GM12872 (cell line): ENCODE measurements at regions not wholly inside any gene's neighbourhood (a gene's known extent, or its start where the extent isn't known, plus 50 kb on each side); places are given as distances from the start of the nearest gene placed in this dataset.

Experiments used
- CTCF ChIP-seq: IDR thresholded peaks from 3 replicates; pipeline ENCODE4 v1.5.1; 2011; ENCODE audit warnings: low read depth, mild to moderate bottlenecking, low read length, moderate library complexity; ENCODE audit not compliant: insufficient read depth

GRCh38 chr3:118186051-118186450, 848.6 kb downstream of the IGSF11 start:
- no peak for TF ChIP-seq CTCF

GRCh38 chr3:118187221-118187620, 847.4 kb downstream of the IGSF11 start:
- TF ChIP-seq CTCF, result no peak

GRCh38 chr3:118196183-118196582, 838.5 kb downstream of the IGSF11 start:
- TF ChIP-seq CTCF, result no peak

- TF ChIP-seq CTCF, result no peak
Observed at GRCh38 chr3:118199044-118199443, 835.6 kb downstream of the IGSF11 start.

- no peak for TF ChIP-seq CTCF
Observed at GRCh38 chr3:118204052-118204656, 830.5 kb downstream of the IGSF11 start.

GRCh38 chr3:118207271-118207670, 827.4 kb downstream of the IGSF11 start:
- TF ChIP-seq CTCF, result no peak

- TF ChIP-seq CTCF, result no peak
Observed at GRCh38 chr3:118208642-118209041, 826.0 kb downstream of the IGSF11 start.
